Fibroblast of skin of left quadriceps (primary cell): ENCODE measurements at regions not wholly inside any gene's neighbourhood (a gene's known extent, or its start where the extent isn't known, plus 50 kb on each side); places are given as distances from the start of the nearest gene placed in this dataset.

ENCODE experiments used
- DNase-seq, 2 experiments: peaks; one replicate each; pipeline ENCODE4 v3.0.0-alpha.2; 2013; ENCODE audit warnings: low read depth in 2 of 2

GRCh38 chr17:34711646-34712045 is 132.3 kb downstream of the TMEM132E start:
- DNase-seq, result no peak

- no peak for DNase-seq
Measured at GRCh38 chr17:34710226-34710625, 130.8 kb downstream of the TMEM132E start.

- no peak for DNase-seq
Measured at GRCh38 chr17:34709158-34709754, 129.9 kb downstream of the TMEM132E start.

- DNase-seq, result peak in 1 of 2 experiments; percentile 2
Measured at GRCh38 chr17:34706029-34706428, 126.6 kb downstream of the TMEM132E start.

- peak in 1 of 2 experiments; percentile 1 for DNase-seq
Measured at GRCh38 chr17:34703533-34703932, 124.2 kb downstream of the TMEM132E start.

GRCh38 chr17:34699181-34699580 is 119.8 kb downstream of the TMEM132E start:
- DNase-seq, result no peak

- DNase-seq, result no peak
Measured at GRCh38 chr17:34692920-34693319, 113.5 kb downstream of the TMEM132E start.
